ENCODE measurements at regions not wholly inside any gene's neighbourhood (a gene's known extent, or its start where the extent isn't known, plus 50 kb on each side); places are given as distances from the start of the nearest gene placed in this dataset.

DNA sequence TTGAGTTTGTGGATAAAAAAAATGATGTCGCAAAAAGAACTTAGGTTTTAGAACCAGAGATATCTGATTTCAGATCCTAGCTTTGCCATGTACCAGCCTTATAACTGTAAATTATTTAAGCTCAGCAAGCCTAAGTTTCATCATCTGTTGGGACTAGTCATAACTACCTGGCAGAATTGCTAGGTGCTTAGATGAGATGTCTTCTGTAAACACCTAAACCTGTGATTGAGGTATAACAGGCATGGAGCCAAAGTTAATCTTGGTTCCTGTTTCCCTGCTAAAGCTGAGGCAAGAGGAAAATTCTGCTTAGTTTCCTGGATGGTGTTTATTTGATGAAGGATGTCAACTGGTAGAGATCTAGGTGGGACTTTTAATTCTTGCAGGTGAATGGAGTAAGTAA lies 331.3 kb upstream of the RBMS3 start:
- TF ChIP-seq POLR2AphosphoS5 (IDR thresholded peaks at IDR 0.05; ENCODE audit: borderline replicate concordance, low read depth, low read length) (no peak), EZH2 (IDR thresholded peaks at IDR 0.05) (no peak)

All from SK-N-MC (cell line).